Peyer's patch (tissue), 4 donors: ENCODE measurements at regions not wholly inside any gene's neighbourhood (a gene's known extent, or its start where the extent isn't known, plus 50 kb on each side); places are given as distances from the start of the nearest gene placed in this dataset.

ENCODE experiments used
- DNase-seq, 3 donors: peaks; one replicate each; pipeline ENCODE4 v3.0.0-alpha.2; 2017 to 2019
- H3K27ac ChIP-seq, 4 donors: fragments of 200-600 bp; sonication (generic); one replicate each; pipeline ENCODE4 v1.5.1; 2016 to 2019
- H3K27me3 ChIP-seq, 2 donors: fragments of 200-600 bp; sonication (generic); one replicate each; pipeline ENCODE4 v1.5.1; 2019
- H3K36me3 ChIP-seq, 3 donors: fragments of 200-600 bp; sonication (generic); one replicate each; pipeline ENCODE4 v1.5.1; 2016 to 2019
- H3K4me1 ChIP-seq, 4 donors: fragments of 200-600 bp; sonication (generic); one replicate each; pipeline ENCODE4 v1.5.1; 2016 to 2019
- H3K4me3 ChIP-seq, 4 donors: fragments of 200-600 bp; sonication (generic); 1 replicate in 3 of 4; 2 replicates in 1 of 4; pipeline ENCODE4 v1.5.1; 2016 to 2019; ENCODE audit warnings: mild to moderate bottlenecking in 1 of 4
- H3K9me3 ChIP-seq, 4 donors: fragments of 200-600 bp; sonication (generic); one replicate each; pipeline ENCODE4 v1.5.1; 2016 to 2019; ENCODE audit warnings: mild to moderate bottlenecking in 1 of 4
- CTCF ChIP-seq, 6 experiments: fragments of 450-650 bp in 4 of 6; fragments of 200-600 bp in 2 of 6; sonication (generic) in 1 of 6; IDR thresholded peaks; one replicate each; pipeline ENCODE4 v1.5.1; 2017 to 2019; ENCODE audit warnings: antibody characterized with exemption in 6 of 6, mild to moderate bottlenecking in 3 of 6, moderate library complexity in 1 of 6
- POLR2A ChIP-seq, 2 donors: fragments of 450-650 bp; IDR thresholded peaks; one replicate each; pipeline ENCODE4 v1.5.1; 2017; ENCODE audit warnings: antibody characterized with exemption in 2 of 2, mild to moderate bottlenecking in 2 of 2, moderate library complexity in 2 of 2

DNA sequence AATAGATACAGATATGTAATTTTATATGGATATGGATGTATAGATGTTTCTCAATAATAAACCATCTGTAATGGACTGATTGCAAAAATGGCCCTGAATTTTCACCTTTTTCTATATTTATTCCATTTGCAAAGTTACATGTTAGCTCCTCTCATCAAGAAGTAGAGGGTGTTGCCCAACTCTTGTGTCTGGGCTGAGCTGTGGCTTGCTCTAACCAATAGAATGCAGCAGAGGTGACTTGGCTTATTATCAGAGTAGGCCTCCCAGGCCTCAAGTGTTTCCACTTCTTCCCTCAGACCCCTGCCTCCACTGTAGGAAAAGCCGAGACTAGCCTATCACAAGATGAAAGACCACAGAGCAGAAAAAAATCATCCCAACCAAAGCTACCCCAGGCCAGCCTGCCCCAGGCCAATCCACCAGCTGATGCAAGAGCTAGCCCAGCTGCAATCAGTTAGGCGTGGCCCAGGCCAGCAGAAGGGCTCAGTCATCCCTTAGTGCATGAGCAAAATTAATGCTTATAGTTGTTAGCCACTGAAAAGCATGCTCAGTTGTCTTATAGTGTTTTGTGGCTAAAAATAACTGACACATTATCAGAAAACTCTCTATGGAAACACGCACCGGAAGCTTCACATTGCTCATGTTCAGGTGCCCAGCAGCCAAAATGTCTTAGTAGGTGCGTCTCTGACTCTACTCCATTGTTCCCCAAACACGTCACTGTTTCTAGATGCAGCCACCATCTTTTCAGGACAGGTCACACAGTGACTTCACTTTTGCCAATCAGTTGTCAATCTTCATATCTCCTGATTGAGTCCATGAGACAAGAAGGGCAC lies 464.0 kb downstream of the FBXO15 start:
- DNase-seq = no peak
- H3K9me3 ChIP-seq = no peaks in the 10 kb centered on the region
- no peak overlapping the region for H3K27ac ChIP-seq
- TF ChIP-seq POLR2A (IDR thresholded peaks at IDR 0.05) (no peak), CTCF (IDR thresholded peaks at IDR 0.05) (no peak)
- H3K4me1 ChIP-seq = no peaks in the 10 kb centered on the region
- H3K27me3 ChIP-seq = no peaks in the 10 kb centered on the region
- H3K4me3 ChIP-seq = no peak overlapping the region
- no peaks in the 10 kb centered on the region for H3K36me3 ChIP-seq

- no peak for DNase-seq
- Histone ChIP-seq H3K4me3 (no peak overlapping the region), H3K4me1 (no peaks in the 10 kb centered on the region), H3K27ac (no peak overlapping the region), H3K36me3 (no peaks in the 10 kb centered on the region), H3K27me3 (no peaks in the 10 kb centered on the region), H3K9me3 (no peaks in the 10 kb centered on the region)
- TF ChIP-seq CTCF (IDR thresholded peaks at IDR 0.05) (no peak), POLR2A (IDR thresholded peaks at IDR 0.05) (no peak)
These were observed 465.7 kb downstream of the FBXO15 start for GRCh38 chr18:73681912-73682311.

DNA sequence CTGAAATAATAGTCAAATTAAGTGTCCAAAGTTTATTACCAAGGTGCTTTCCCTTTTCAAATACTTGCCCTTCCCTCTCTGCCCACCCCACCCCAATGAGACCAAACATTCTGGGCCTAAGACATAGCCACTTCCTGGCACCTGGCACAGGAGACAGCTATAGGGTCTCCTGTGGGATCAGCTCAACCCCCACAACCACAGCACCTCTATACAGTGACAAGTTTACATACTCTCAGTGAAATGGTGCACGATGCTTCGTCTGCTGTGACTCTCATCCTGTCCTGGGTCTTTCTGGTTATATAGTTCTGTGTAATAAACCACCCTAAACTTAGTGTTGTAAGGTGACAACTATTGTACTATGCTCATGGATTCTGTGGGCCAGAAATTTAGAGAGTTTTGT lies 466.2 kb downstream of the FBXO15 start:
- Histone ChIP-seq H3K36me3 (no peaks in the 10 kb centered on the region), H3K27ac (no peak overlapping the region), H3K4me1 (no peaks in the 10 kb centered on the region), H3K4me3 (no peak overlapping the region), H3K27me3 (no peaks in the 10 kb centered on the region), H3K9me3 (no peaks in the 10 kb centered on the region)
- TF ChIP-seq POLR2A (IDR thresholded peaks at IDR 0.05) (no peak), CTCF (IDR thresholded peaks at IDR 0.05) (no peak)
- DNase-seq = no peak

- H3K4me3 ChIP-seq = no peak overlapping the region
- TF ChIP-seq CTCF (IDR thresholded peaks at IDR 0.05) (no peak), POLR2A (IDR thresholded peaks at IDR 0.05) (no peak)
- no peak for DNase-seq
These were observed 467.5 kb downstream of the FBXO15 start for GRCh38 chr18:73679941-73680712.

DNA sequence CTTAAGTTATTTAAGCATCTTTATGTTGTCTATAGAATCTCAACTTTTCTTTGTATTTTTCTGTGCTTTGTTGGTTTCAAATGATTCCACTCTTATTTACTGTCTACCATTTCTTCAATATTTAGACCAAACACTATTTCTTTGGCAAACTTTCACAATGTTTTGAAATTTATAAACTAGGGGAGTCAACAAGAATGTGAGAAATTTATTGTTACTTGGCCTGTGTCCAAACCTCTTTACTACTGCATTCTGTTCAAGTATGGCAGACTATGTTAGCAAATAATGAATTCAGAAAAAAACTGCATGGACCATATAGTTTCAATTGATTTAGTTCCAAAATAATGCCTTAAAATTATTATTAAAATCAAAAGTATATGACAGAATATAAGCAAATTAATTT lies 470.2 kb downstream of the FBXO15 start:
- Histone ChIP-seq H3K27me3 (no peaks in the 10 kb centered on the region), H3K9me3 (no peaks in the 10 kb centered on the region), H3K4me1 (no peaks in the 10 kb centered on the region), H3K36me3 (no peaks in the 10 kb centered on the region), H3K4me3 (no peak overlapping the region), H3K27ac (no peak overlapping the region)
- DNase-seq = no peak
- no peak for TF ChIP-seq POLR2A (IDR thresholded peaks at IDR 0.05)
- TF ChIP-seq CTCF (IDR thresholded peaks at IDR 0.05) = no peak

More at GRCh38 chr18:73679941-73680712, 467.5 kb downstream of the FBXO15 start:
- Histone ChIP-seq H3K9me3 (no peaks in the 10 kb centered on the region), H3K27me3 (no peaks in the 10 kb centered on the region), H3K4me1 (no peaks in the 10 kb centered on the region), H3K27ac (no peak overlapping the region), H3K36me3 (no peaks in the 10 kb centered on the region)
